HepG2 (cell line): ENCODE measurements at regions not wholly inside any gene's neighbourhood (a gene's known extent, or its start where the extent isn't known, plus 50 kb on each side); places are given as distances from the start of the nearest gene placed in this dataset.
A peak's percentile ranks its signal among the peaks of the same experiment; 100 is the strongest.

Source experiments
- ATAC-seq: fragments of 200-7000 bp; cut with Tn5 transposase; 3 replicates; pipeline ENCODE4 v1.9.1; 2020; ENCODE audit warnings: mild to moderate bottlenecking, moderate library complexity
- BruUV-seq: library from RNA; stranded (reverse); fragments of 400-500 nt; replicated peaks from 2 replicates; lab custom pipeline; 2021; lab: Mats Ljungman, UMichigan
- CTCF ChIA-PET: fragments of 300-600 bp; formaldehyde crosslinking; extraction: SDS; loops from one replicate; lab custom pipeline; 2021; ENCODE audit warnings: low total read pairs, inconsistent platforms, low intra/inter-chr PET ratio; lab: Yijun Ruan, JAX
- POLR2A ChIA-PET: fragments of 350-600 bp; sonication (Branson Sonifier 250); formaldehyde crosslinking; loops from one replicate; lab custom pipeline; 2020; ENCODE audit warnings: antibody characterized with exemption, inconsistent platforms; lab: Yijun Ruan, JAX
- DNase-seq: peaks from one replicate; pipeline ENCODE4 v3.0.0-alpha.2; 2015; ENCODE audit warnings: low spot score
- FAIRE-seq: peaks from 3 replicates; lab custom pipeline; 2011; peaks lifted over from hg19 to GRCh38; lab: Jason Lieb, UNC
- H2AFZ ChIP-seq: one replicate; pipeline ENCODE4 v1.6.1; 2011; ENCODE audit warnings: low read length, inconsistent platforms
- H3K27ac ChIP-seq: fragments of 300-600 bp; 3 replicates; pipeline ENCODE4 v1.8.0; 2011; ENCODE audit warnings: mixed run types, mild to moderate bottlenecking, mixed read lengths, low read length, inconsistent platforms; ENCODE audit not compliant: insufficient read depth; ENCODE audit errors: extremely low read length
- H3K27me3 ChIP-seq, 2 experiments: fragments of 200-600 bp in 1 of 2; 2 replicates in 1 of 2; 3 replicates in 1 of 2; pipeline versions ENCODE4 v1.6.0 to v1.8.0; 2011; ENCODE audit warnings: low read length in 2 of 2, mild to moderate bottlenecking in 2 of 2, moderate library complexity in 2 of 2, inconsistent platforms in 1 of 2; ENCODE audit not compliant: insufficient read depth in 2 of 2, control insufficient read depth in 1 of 2
- H3K36me3 ChIP-seq, 2 experiments: fragments of 200-600 bp in 1 of 2; replicated peaks in 1 of 2; 2 replicates in 1 of 2; 3 replicates in 1 of 2; pipeline versions ENCODE4 v1.5.1 to v1.8.0; 2011; ENCODE audit warnings: low read length in 2 of 2, inconsistent platforms in 1 of 2; ENCODE audit not compliant: insufficient read depth in 2 of 2, control insufficient read depth in 1 of 2
- H3K4me1 ChIP-seq: 2 replicates; pipeline ENCODE4 v1.5.1; 2012; ENCODE audit warnings: low read length, inconsistent platforms; ENCODE audit not compliant: insufficient read depth
- H3K4me2 ChIP-seq: 2 replicates; pipeline ENCODE4 v1.6.0; 2011; ENCODE audit warnings: low read depth, low read length, inconsistent platforms
- H3K4me3 ChIP-seq, 3 experiments: fragments of 200-600 bp in 1 of 3; sonication (generic), shearing (Covaris generic) in 1 of 3; replicated peaks in 1 of 3; 2 replicates each; pipeline ENCODE4 v1.5.1; 2011 to 2016; ENCODE audit warnings: low read length in 3 of 3, inconsistent platforms in 2 of 3, low read depth in 2 of 3, mild to moderate bottlenecking in 2 of 3, control low read depth in 1 of 3, mixed read lengths in 1 of 3; ENCODE audit not compliant: insufficient read depth in 1 of 3
- H3K79me2 ChIP-seq: one replicate; pipeline ENCODE4 v1.6.1; 2011; ENCODE audit warnings: low read length, inconsistent platforms; ENCODE audit not compliant: insufficient read depth
- H3K9ac ChIP-seq: 2 replicates; pipeline ENCODE4 v1.6.0; 2011; ENCODE audit warnings: mild to moderate bottlenecking, low read depth, low read length, inconsistent platforms; ENCODE audit not compliant: insufficient read depth
- H3K9me3 ChIP-seq: 2 replicates; pipeline ENCODE4 v1.5.1; 2012; ENCODE audit warnings: mild to moderate bottlenecking, low read length
- H4K20me1 ChIP-seq: 2 replicates; pipeline ENCODE4 v1.6.0; 2011; ENCODE audit warnings: inconsistent platforms, mild to moderate bottlenecking, low read length, moderate library complexity; ENCODE audit not compliant: insufficient read depth
- ATF1 ChIP-seq: IDR thresholded peaks from 2 replicates; pipeline ENCODE4 v1.6.1; 2016; ENCODE audit warnings: mild to moderate bottlenecking, control low read depth
- ATF7 ChIP-seq, 2 experiments: fragments of 450-650 bp in 1 of 2; sonication (generic) in 1 of 2; formaldehyde crosslinking in 1 of 2; IDR thresholded peaks; 2 replicates each; pipeline versions ENCODE4 v1.4.0 to v1.6.1; 2016 to 2020; ENCODE audit warnings: antibody characterized with exemption in 1 of 2, mild to moderate bottlenecking in 1 of 2, missing genetic modification reagents in 1 of 2
- CREB1 ChIP-seq, 2 experiments: fragments of 450-650 bp in 1 of 2; IDR thresholded peaks; 2 replicates each; pipeline ENCODE4 v1.6.1; 2016 to 2017; ENCODE audit warnings: control low read depth in 1 of 2, mild to moderate bottlenecking in 1 of 2, missing compliant biosample characterization in 1 of 2, missing genetic modification characterization in 1 of 2
- DNMT1 ChIP-seq: sonication (generic); formaldehyde crosslinking; IDR thresholded peaks from 2 replicates; pipeline ENCODE4 v1.5.1; 2020; ENCODE audit warnings: mild to moderate bottlenecking, missing genetic modification reagents
- NFIC ChIP-seq: IDR thresholded peaks from 2 replicates; pipeline ENCODE4 v1.6.1; 2012; ENCODE audit warnings: mild to moderate bottlenecking, low read length, inconsistent platforms
- NRL ChIP-seq: sonication (generic); formaldehyde crosslinking; IDR thresholded peaks from 2 replicates; pipeline ENCODE4 v1.5.0; 2020; ENCODE audit warnings: missing genetic modification reagents, mild to moderate bottlenecking, moderate library complexity, borderline replicate concordance
- PAWR ChIP-seq: sonication (generic); formaldehyde crosslinking; IDR thresholded peaks from 2 replicates; pipeline ENCODE4 v1.4.0; 2020; ENCODE audit warnings: missing genetic modification reagents, mild to moderate bottlenecking, borderline replicate concordance
- TEF ChIP-seq: sonication (generic); formaldehyde crosslinking; IDR thresholded peaks from 2 replicates; pipeline ENCODE4 v1.5.0; 2020; ENCODE audit warnings: missing genetic modification reagents
- ZFP91 ChIP-seq: sonication (generic); formaldehyde crosslinking; IDR thresholded peaks from 2 replicates; pipeline ENCODE4 v1.9.0; 2022; ENCODE audit warnings: missing genetic modification reagents, mild to moderate bottlenecking, borderline replicate concordance
- ZMYM2 ChIP-seq: sonication (generic); formaldehyde crosslinking; IDR thresholded peaks from 2 replicates; pipeline ENCODE4 v1.8.0; 2022; ENCODE audit warnings: mild to moderate bottlenecking, missing genetic modification reagents
- ZNF549 ChIP-seq: sonication (generic); formaldehyde crosslinking; IDR thresholded peaks from 2 replicates; pipeline ENCODE4 v1.5.0; 2020; ENCODE audit warnings: missing genetic modification reagents
- ZNF557 ChIP-seq: sonication (generic); formaldehyde crosslinking; IDR thresholded peaks from 2 replicates; pipeline ENCODE4 v1.4.0; 2020; ENCODE audit warnings: missing genetic modification reagents
- WGBS: methylation state at CpG from one replicate; pipeline ENCODE4 v1.1.6; 2017; ENCODE audit warnings: low lambda C conversion rate; 5-methylcytosine and 5-hydroxymethylcytosine counted together
- in situ Hi-C: cut with HindIII; loops from 2 replicates; pipeline ENCODE4 v1.10.0; 2017; ENCODE audit warnings: low pct_unique_long_range_greater_than_20kb; ENCODE audit not compliant: extremely low pct_ligation_motif_present
- intact Hi-C: fragments of 100-400 bp; cut with micrococcal nuclease; formaldehyde crosslinking; loops from one replicate; pipeline ENCODE4 v1.10.0; 2022; ENCODE audit not compliant: unreplicated experiment
- TF ChIP-seq, protein P1 (sequence below): sonication (generic); formaldehyde crosslinking; IDR thresholded peaks from 2 replicates; pipeline ENCODE4 v1.9.0; 2021; ENCODE audit warnings: missing genetic modification reagents, borderline replicate concordance

DNA sequence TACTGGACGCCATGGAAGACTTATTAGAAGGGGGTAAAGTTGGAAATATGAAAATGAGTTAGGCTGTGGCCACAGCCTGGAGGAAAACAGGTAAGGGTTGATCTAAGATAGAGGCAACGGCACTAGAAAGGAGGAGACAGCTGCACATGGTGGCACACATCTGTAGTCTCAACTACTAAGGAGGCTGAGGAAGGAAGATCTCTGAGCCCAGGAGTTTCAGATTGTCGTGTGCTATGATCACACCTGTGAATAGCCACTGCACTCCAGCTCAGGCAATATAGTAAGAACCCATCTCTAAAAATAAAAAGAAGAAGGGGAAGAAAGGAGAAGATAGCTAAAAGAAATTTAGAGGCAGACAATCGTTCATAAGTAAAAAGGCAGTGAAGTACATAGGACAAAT, 87.8 kb upstream of the SORBS2 start (continued):
- no peak for TF ChIP-seq ZFP91 (CRISPR knock-in tag)

- Histone ChIP-seq H3K36me3 (no peaks in the 10 kb centered on the region), H4K20me1 (no peaks in the 10 kb centered on the region), H3K79me2 (no peaks in the 10 kb centered on the region), H3K9me3 (no peaks in the 10 kb centered on the region), H3K27ac (no peak overlapping the region), H3K9ac (no peak overlapping the region), H3K27me3 (peaks cover 0 to 3% of the 10 kb centered on the region in 2 experiments; a peak in 1 of 5 replicates), H3K4me2 (no peak overlapping the region), H2AFZ (no peak overlapping the region), H3K4me3 (no peak overlapping the region), H3K4me1 (no peaks in the 10 kb centered on the region)
- in situ Hi-C loops (no loop called here), intact Hi-C loops (no loop called here)
- ChIA-PET CTCF (no interaction called here), POLR2A (no interaction called here)
- ATAC-seq (no peak), DNase-seq (no peak), FAIRE-seq (no peak)
- TF ChIP-seq ATF7 (IDR thresholded peaks at IDR 0.05) (peak; percentile 86), ATF7 (CRISPR knock-in tag; IDR thresholded peaks at IDR 0.05) (no peak), CREB1 (IDR thresholded peaks at IDR 0.05) (peak; percentile 91), CREB1 (CRISPR knock-in tag; IDR thresholded peaks at IDR 0.05) (no peak), NRL (CRISPR knock-in tag) (no peak)
- 21% methylated on average over 4 of the region's 4 CpGs for WGBS
- BruUV-seq: no TSS peak
These were observed 90.7 kb upstream of the SORBS2 start for GRCh38 chr4:185902654-185903053.

GRCh38 chr4:185903205-185903604, 91.2 kb upstream of the SORBS2 start:
- no peak overlapping the region for H2AFZ ChIP-seq
- ChIA-PET CTCF (no interaction called here), POLR2A (no interaction called here)
- H3K36me3 ChIP-seq: no peaks in the 10 kb centered on the region
- no peaks in the 10 kb centered on the region for H3K9me3 ChIP-seq
- H3K4me1 ChIP-seq: no peaks in the 10 kb centered on the region
- peaks cover 0 to 3% of the 10 kb centered on the region in 2 experiments; a peak in 1 of 5 replicates for H3K27me3 ChIP-seq
- no peak overlapping the region for H3K4me2 ChIP-seq
- no peak overlapping the region for H3K27ac ChIP-seq
- FAIRE-seq (no peak), DNase-seq (no peak), ATAC-seq (no peak)
- no peak overlapping the region for H3K9ac ChIP-seq
- in situ Hi-C loops (no loop called here), intact Hi-C loops (no loop called here)
- BruUV-seq: no TSS peak
- WGBS: 22% methylated on average over 1 of the region's 1 CpG
- H4K20me1 ChIP-seq: no peaks in the 10 kb centered on the region
- H3K4me3 ChIP-seq: no peak overlapping the region
- H3K79me2 ChIP-seq: no peaks in the 10 kb centered on the region
- TF ChIP-seq DNMT1 (no peak), TEF (no peak), ZNF557 (no peak), ZNF549 (CRISPR knock-in tag) (no peak), NFIC (no peak), ATF1 (CRISPR knock-in tag) (no peak), ZMYM2 (CRISPR knock-in tag) (no peak), PAWR (CRISPR knock-in tag) (no peak)
- TF ChIP-seq, protein P1, sequence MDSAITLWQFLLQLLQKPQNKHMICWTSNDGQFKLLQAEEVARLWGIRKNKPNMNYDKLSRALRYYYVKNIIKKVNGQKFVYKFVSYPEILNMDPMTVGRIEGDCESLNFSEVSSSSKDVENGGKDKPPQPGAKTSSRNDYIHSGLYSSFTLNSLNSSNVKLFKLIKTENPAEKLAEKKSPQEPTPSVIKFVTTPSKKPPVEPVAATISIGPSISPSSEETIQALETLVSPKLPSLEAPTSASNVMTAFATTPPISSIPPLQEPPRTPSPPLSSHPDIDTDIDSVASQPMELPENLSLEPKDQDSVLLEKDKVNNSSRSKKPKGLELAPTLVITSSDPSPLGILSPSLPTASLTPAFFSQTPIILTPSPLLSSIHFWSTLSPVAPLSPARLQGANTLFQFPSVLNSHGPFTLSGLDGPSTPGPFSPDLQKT (CRISPR knock-in tag): no peak
